Left lung (tissue), 4 donors: ENCODE measurements at regions not wholly inside any gene's neighbourhood (a gene's known extent, or its start where the extent isn't known, plus 50 kb on each side); places are given as distances from the start of the nearest gene placed in this dataset.
"Not testable (repeated sequence)": the region's sequence is repeated elsewhere in the genome, so short reads cannot be mapped to it uniquely, and the experiment has no call there.

Experiments used
- ATAC-seq: fragments of 200-7000 bp; cut with Tn5 transposase; one replicate; pipeline ENCODE4 v1.9.1; 2020; ENCODE audit warnings: moderate library complexity
- DNase-seq, 4 donors: peaks; one replicate each; pipeline ENCODE4 v3.0.0-alpha.2; 2013 to 2020
- H3K27ac ChIP-seq, 2 donors: fragments of 200-600 bp; sonication (generic) in 1 of 2; one replicate each; pipeline versions ENCODE4 v1.5.0 to v1.8.0; 2020 to 2021
- H3K27me3 ChIP-seq, 2 donors: fragments of 200-600 bp; sonication (generic) in 1 of 2; one replicate each; pipeline versions ENCODE4 v1.5.0 to v1.8.0; 2020 to 2021
- H3K36me3 ChIP-seq, 2 donors: fragments of 200-600 bp; sonication (generic) in 1 of 2; one replicate each; pipeline versions ENCODE4 v1.5.0 to v1.8.0; 2020 to 2021
- H3K4me1 ChIP-seq, 2 donors: fragments of 200-600 bp; one replicate each; pipeline ENCODE4 v1.8.0; 2021
- H3K4me3 ChIP-seq, 2 donors: fragments of 200-600 bp; sonication (generic) in 1 of 2; one replicate each; pipeline versions ENCODE4 v1.5.0 to v1.8.0; 2020 to 2021; ENCODE audit warnings: mild to moderate bottlenecking in 1 of 2
- H3K9me3 ChIP-seq, 2 donors: fragments of 200-600 bp; sonication (generic) in 1 of 2; one replicate each; pipeline versions ENCODE4 v1.5.0 to v1.8.0; 2020 to 2021
- intact Hi-C, 2 donors: fragments of 100-400 bp; cut with DNase I; formaldehyde crosslinking; loops; one replicate each; pipeline versions ENCODE4 v1.11.2 to v1.14.2; 2022
- TF ChIP-seq, protein P1 (sequence below), 2 donors: fragments of 200-600 bp; sonication (generic) in 1 of 2; IDR thresholded peaks; one replicate each; pipeline versions ENCODE4 v1.5.0 to v1.8.0; 2021; ENCODE audit warnings: antibody characterized with exemption in 2 of 2
- donor health status: DM: no; HTN: yes; CAD: no.
- donor health status: DM: no; HTN: no; CAD: no.

DNA sequence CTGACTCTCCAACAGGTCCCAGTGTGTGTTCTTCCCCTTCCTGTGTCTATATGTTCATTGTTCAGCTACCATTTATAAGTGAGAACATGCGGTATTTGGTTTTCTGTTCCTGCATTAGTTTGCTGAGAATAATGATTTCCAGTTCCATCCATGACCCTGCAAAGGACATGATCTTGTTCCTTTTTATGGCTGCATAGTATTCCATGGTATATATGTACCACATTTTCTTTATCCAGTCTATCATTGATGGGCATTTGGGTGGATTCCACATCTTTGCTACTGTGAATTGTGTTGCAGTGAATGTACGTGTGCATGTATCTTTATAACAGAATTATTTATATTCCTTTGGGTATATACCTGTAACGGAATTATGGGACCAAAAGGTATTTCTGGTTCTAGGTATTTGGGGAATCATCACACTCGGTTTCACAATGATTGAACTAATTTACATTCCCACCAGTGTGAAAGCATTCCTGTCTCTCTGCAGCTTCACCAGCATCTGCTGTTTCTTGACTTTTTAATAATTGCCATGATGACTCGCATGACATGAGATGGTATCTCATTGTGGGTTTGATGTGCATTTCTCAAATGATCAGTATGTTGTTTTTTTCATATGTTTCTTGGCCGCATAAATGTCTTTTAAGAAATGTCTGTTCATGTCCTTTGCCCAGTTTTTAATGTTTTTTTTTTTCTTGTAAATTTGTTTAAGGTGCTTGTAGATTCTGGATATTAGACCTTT, 60.2 kb downstream of the LSMEM1 start:
- Histone ChIP-seq H3K27me3 (no peaks in the 10 kb centered on the region), H3K4me3 (no peak overlapping the region), H3K27ac (no peak overlapping the region), H3K36me3 (no peaks in the 10 kb centered on the region), H3K4me1 (no peaks in the 10 kb centered on the region), H3K9me3 (peaks cover 0 to 2% of the 10 kb centered on the region in 2 donors)
- DNase-seq (no peak), ATAC-seq (no peak)
- intact Hi-C loops: no loop called here
- TF ChIP-seq, protein P1, sequence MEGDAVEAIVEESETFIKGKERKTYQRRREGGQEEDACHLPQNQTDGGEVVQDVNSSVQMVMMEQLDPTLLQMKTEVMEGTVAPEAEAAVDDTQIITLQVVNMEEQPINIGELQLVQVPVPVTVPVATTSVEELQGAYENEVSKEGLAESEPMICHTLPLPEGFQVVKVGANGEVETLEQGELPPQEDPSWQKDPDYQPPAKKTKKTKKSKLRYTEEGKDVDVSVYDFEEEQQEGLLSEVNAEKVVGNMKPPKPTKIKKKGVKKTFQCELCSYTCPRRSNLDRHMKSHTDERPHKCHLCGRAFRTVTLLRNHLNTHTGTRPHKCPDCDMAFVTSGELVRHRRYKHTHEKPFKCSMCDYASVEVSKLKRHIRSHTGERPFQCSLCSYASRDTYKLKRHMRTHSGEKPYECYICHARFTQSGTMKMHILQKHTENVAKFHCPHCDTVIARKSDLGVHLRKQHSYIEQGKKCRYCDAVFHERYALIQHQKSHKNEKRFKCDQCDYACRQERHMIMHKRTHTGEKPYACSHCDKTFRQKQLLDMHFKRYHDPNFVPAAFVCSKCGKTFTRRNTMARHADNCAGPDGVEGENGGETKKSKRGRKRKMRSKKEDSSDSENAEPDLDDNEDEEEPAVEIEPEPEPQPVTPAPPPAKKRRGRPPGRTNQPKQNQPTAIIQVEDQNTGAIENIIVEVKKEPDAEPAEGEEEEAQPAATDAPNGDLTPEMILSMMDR (IDR thresholded peaks at IDR 0.05): no peak

DNA sequence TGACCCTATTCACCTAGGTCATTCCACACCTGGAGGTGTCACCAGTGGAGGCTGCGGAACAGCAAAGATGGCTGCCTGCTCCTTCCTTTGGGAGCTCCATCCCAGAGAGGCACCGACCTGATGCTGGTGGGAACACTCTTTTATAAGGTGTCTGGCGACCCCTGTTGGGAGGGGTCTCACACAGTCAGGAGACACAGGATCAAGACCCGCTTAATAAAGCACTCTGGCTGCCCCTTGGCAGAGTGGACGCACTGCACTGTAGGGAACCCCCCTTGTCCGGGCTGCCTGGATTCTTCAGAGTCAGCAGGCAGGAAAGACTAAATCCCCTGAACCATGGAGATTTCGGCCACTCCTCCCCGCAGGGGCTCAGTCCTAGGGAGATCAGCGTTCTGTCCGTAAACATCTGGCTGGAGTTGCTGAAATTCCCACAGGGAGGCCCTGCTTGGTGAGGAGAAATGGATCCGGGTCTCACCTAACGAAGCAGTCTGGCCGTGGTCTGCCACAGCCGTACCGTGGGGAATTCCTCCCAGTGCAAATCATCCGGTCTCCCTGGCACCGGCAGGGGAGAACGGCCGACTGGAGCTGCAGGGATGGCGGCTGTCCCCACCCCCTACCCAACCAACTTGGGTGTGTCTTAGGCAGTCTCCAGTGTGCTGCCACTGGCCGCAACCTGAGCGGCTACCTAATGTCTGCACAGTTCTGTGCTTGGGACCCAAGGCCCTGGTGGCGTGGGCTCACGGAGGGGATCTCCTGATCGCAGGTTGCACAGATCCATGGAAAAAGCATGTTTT, 66.1 kb downstream of the LSMEM1 start:
- no peaks in the 10 kb centered on the region for H3K4me1 ChIP-seq
- ATAC-seq (no peak), DNase-seq (peak in 1 of 4 donors; percentile 58)
- no peak overlapping the region for H3K27ac ChIP-seq
- no peak overlapping the region for H3K4me3 ChIP-seq
- TF ChIP-seq, protein P1 (IDR thresholded peaks at IDR 0.05): no peak
- H3K27me3 ChIP-seq: peaks cover 0 to 6% of the 10 kb centered on the region in 2 donors
- H3K36me3 ChIP-seq: no peaks in the 10 kb centered on the region
- intact Hi-C loops: no loop called here
- no peaks in the 10 kb centered on the region for H3K9me3 ChIP-seq

- TF ChIP-seq, protein P1 (IDR thresholded peaks at IDR 0.05): no peak
- Histone ChIP-seq H3K36me3 (no peaks in the 10 kb centered on the region), H3K9me3 (no peaks in the 10 kb centered on the region), H3K4me3 (no peak overlapping the region), H3K4me1 (no peaks in the 10 kb centered on the region), H3K27ac (no peak overlapping the region), H3K27me3 (peaks cover 0 to 6% of the 10 kb centered on the region in 2 donors)
- intact Hi-C loops: no loop called here
- DNase-seq (no peak), ATAC-seq (no peak)
Measured at GRCh38 chr7:112547916-112548315, 67.1 kb downstream of the LSMEM1 start.

- TF ChIP-seq, protein P1 (IDR thresholded peaks at IDR 0.05): peak; percentile 66 to 95
- peak; percentile 85 for ATAC-seq
- H3K9me3 ChIP-seq: no peaks in the 10 kb centered on the region
- H3K4me3 ChIP-seq: no peak overlapping the region
- H3K4me1 ChIP-seq: no peaks in the 10 kb centered on the region
- intact Hi-C loops: no loop called here
- peaks cover 0 to 6% of the 10 kb centered on the region in 2 donors for H3K27me3 ChIP-seq
- no peak overlapping the region for H3K27ac ChIP-seq
- no peaks in the 10 kb centered on the region for H3K36me3 ChIP-seq
- DNase-seq: peak in 1 of 4 donors; percentile 53
Measured at GRCh38 chr7:112550468-112551060, 69.8 kb downstream of the LSMEM1 start.

DNA sequence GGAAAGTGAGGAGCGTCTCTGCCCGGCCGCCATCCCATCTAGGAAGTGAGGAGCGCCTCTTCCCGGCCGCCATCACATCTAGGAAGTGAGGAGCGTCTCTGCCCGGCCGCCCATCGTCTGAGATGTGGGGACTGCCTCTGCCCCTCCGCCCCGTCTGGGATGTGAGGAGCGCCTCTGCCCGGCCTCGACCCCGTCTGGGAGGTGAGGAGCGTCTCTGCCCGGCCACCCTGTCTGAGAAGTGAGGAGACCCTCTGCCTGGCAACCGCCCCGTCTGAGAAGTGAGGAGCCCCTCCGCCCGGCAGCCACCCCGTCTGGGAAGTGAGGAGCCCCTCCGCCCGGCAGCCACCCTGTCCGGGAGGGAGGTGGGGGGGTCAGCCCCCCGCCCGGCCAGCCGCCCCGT, 70.7 kb downstream of the LSMEM1 start:
- H3K27ac ChIP-seq: not testable (repeated sequence)

More for the DNA sequence above, 70.7 kb downstream of the LSMEM1 start:
- H3K27me3 ChIP-seq, H3K4me3 ChIP-seq, H3K4me1 ChIP-seq, H3K36me3 ChIP-seq, DNase-seq, ATAC-seq, H3K9me3 ChIP-seq, intact Hi-C loops: not testable (repeated sequence)
